ENCODE measurements at regions not wholly inside any gene's neighbourhood (a gene's known extent, or its start where the extent isn't known, plus 50 kb on each side); places are given as distances from the start of the nearest gene placed in this dataset.
"Not testable (repeated sequence)": the region's sequence is repeated elsewhere in the genome, so short reads cannot be mapped to it uniquely, and the experiment has no call there.

DNA sequence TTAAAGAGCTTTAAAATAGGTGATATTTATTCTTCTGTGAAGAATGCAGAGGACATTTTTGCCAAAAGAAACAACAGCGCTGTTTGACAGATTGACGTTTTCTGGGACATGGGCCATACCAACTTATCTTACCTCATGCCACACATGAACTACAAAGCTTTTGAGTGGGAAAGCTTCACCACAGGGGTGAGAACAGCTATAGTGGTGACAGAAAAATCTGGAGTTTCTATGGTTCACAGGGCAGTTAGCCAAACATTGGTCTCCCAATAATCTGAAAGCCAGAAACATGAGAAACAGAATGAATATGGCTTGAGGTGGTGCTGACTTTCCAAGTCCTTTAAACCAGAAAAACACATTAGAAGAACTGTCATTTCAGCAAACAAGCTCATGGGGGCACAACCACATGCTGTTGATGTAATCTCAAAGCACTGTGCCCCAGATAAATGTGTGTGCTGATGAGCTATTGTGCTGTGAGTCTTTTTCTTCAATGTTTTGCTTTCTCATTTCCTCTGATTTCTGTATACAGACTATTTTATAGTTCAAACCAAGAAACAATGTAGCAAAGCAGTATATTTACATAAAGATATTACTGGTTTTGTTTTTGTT, 905.4 kb downstream of the SLC16A7 start:
- DNase-seq (ENCODE audit: low spot score): no peak

DNA sequence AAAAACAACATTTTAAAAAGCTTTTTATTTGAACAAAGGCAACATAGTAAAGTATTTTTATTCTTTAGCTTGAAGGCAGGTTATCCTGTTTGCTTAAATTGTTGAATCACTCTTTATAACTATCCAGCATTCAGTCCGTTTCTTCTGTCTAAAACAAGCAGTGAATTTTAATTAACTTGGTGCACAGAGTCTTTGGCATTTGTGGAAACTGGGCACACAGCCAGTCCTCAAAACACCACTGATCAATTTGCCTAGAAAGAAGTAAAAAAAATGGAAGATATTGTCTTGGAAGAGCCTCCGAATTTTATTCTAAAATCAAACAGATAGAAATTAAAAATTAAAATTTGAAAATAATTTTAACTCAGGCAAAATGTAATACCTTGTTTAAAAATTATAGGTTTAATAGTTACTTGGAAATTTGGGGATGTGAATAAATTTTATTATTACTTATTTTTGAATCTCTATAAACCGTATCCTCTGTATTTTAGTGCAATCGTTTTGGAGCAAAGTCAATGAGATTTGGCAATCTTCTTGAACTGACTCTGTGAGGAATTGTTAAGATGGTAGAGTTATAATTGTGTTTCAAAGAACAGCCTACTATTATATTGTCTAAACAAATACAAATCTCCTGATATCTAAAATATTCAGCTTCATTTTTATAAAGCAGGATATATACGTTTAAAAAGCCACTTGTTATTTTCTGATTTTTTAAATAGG, 927.0 kb downstream of the SLC16A7 start:
- DNase-seq (ENCODE audit: low spot score): no peak

DNA sequence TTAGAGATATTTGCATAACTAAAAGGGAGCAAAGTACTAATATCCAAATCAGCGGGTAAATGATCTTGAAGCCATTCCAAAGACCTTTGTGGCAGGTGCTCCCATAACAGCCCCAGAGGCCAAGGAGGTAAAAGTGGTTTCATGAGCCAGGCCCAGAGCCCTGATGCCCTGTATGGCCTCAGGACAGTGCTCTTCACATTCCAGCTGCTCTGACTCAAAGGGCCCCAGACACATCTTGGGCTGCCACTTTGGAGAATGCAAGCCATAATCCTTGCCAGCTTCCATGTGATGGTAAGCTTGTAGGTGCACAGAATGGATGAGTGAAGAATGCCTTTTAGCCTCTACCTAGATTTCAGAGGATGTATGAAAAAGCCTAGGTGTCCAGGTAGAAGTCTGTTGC, 933.4 kb downstream of the SLC16A7 start:
- DNase-seq (ENCODE audit: low spot score): no peak

DNA sequence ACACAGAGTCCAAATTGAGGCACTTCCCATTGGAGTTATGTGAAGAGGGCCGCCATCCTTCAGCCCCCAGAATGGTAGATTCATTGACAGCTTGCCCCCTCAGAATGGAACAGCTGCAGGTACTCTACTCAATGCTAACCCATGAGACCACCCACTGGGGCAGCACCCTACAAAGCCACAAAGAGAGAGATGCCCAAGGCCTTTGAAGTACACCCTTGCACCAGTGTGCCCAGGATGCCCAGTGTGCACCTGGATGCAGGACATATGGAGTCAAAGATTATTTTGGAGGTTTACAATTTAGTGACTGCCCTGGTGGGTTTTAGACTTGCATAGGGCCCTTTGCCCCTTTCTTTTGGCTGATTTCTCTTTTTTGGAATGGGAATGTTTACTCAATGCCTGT, 933.9 kb downstream of the SLC16A7 start:
- DNase-seq (ENCODE audit: low spot score): no peak

DNA sequence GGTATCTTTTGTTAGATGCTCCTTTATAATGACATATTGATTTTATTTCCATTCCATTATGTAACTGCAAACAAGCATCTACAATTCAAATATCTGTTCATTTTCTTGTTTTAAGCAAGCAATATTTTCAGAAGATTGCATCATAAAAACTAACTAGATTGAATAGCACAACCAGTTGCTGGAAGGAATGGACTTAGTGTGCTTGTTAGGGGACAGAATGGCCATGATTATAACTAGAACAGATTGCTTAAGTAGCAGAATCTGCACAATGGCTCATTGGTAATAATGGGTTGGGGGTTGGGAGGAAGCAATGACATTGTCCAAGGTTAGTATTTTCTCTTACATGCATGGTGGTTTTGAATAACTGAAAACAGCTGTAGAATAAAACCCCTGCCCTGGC, 939.5 kb downstream of the SLC16A7 start:
- no peak for DNase-seq (ENCODE audit: low spot score)

DNA sequence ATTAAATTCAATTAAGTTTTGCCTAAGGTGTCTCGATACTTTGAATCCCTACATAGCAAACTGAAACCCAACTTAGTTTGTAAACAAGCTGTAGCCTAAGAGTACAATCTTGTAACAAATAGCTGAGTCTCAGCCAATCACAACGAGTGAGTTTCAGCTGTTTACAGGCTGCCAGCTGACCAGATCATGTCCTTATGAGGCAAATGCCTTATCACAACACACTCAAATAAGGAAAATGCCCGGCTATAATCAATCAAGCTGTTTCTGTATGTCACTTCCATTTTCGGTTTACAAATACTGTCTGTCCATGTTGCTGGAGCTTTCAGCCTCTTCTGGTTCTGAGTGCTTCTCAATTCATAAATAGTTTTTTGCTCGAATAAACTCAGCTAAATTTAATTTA, 943.8 kb downstream of the SLC16A7 start:
- DNase-seq (ENCODE audit: low spot score): no peak

DNA sequence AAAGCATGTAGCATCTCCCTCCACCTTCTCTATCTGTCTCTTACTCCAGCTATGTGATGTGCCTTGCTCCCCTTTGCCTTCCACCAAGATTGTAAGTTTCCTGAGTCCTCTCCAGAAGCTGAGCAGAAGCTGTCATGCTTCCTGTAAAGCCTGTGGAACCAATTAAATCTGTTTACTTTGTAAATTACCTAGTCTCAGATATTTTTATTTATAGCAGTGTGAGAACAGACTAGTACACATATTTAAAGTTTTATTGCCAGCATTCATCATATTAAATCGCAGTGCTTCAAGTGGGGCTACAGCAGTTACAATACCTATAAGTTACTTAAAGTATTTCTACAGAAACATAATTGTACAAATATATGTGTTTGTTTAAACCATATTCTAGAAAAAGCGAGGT, 973.1 kb downstream of the SLC16A7 start:
- DNase-seq (ENCODE audit: low spot score): no peak

DNA sequence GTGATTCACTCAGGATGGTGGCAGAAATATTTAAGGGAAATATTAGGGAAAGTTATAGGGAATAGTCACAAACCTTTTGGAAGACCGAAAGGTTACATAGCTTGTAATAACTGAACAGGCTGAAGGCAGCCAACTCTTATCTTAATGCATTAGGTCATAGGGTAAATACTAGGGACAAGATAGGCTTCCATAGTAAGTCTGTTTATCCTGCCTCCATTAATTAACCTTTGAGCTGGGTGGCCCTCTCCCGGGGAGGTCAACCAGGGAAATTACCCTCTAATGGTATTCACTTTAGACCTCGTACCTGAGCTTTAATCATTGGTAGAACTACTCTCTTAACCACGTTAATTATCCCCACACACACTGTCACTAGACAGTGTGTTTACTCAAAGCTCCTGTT, 981.8 kb downstream of the SLC16A7 start:
- no peak for DNase-seq (ENCODE audit: low spot score)

DNA sequence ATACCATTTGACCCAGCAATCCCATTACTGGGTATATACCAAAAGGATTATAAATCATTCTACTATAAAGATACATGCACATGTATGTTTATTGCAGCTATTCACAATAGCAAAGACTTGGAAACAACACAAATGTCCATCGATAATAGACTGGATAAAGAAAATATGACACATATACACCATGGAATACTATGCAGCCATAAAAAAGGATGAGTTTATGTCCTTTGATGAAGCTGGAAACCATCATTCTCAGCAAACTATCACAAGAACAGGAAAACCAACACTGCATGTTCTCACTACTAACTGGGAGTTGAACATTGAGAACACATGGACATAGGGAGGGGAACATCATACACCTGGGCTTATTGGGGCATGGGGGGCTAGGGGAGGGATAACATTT, 991.8 kb downstream of the SLC16A7 start:
- not testable (repeated sequence) for DNase-seq (ENCODE audit: low spot score)

DNA sequence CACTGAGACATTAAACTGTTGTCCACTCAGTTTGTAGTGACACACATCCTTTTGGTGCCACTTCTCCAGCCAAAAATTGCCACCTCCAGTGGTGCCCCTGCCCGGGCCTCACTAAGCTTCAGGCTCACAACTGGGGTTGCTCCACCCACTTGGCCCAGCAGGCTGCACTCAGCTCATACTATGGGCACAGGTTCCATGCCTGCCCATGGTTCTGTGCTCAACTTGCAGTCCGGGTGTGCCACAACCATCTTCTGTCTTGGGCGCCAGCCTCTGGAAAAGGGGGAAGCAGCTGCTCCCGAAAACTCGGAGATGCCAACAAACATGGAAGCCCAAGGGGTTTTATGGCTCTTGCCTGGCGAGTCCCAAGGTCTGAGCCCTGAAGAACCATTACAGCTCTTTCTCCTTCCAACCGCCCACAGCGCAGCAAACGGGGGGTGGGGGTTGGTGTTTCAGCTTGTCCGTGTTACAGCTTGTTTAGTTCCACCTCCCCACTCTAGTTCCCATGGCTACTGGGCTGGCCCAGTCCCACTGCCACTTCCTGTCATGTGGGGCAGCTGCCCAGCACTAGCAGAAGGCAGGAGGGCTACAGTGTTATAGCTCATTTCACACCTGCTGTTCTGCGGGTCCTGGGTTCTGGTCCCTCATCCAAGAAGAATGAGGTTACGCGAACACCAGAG, 998.3 kb downstream of the SLC16A7 start:
- DNase-seq (ENCODE audit: low spot score): no peak

DNA sequence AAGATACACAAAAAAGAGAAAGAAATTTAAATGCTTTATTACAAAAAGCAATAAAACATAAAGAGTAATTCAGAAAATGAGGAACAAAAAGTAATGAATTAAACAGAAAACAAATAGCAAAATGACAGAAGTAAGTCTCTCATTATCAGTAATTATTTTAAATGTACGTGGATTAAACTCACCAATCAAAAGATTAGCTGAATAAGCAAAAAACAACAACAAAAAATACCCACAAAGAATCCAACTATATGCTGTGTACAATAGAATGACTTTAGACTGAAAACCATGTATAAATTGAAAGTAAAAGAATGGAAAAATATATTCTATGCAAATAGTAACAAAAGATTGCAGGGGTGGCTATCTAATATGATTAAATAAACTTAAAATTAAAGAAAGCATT, 1006.8 kb downstream of the SLC16A7 start:
- no peak for DNase-seq (ENCODE audit: low spot score)

DNA sequence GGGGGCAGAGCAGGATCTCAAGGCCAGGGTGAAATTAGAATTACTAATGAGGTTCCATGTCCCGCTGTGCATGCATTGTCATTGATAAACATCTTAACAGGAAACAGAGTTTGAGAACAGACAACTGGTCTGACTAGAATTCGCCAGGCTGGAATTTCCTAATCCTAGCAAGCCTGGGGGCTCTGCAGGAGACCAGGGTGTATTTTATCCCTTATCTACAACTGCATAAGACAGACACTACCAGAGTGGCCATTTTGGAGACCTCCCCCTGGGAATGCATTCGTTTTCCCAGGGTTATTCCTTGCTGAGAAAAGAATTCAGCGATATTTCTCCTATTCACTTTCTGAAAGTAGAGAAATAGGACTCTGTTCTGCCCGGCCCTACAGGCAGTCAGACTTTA, 1007.6 kb downstream of the SLC16A7 start:
- not testable (repeated sequence) for DNase-seq (ENCODE audit: low spot score)

DNA sequence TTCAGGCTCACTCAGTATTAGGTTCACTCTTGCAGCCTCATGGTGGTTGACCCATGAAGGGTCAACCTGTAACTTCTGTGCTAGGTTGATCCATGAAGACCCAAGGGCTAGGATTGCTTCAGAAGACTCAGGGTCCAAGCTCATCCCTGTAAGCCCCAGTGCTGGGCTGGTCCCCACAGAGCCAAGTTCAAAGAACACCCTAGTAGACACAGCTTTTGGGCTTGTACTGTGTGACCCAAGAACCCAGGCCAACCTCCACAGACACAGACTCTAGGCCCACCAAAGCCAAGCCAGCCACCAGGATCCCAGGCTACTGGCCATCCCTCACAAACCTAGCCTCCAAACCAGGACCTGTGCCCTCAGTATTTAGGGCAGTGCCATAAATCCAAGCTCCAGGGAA, 1020.6 kb downstream of the SLC16A7 start:
- no peak for DNase-seq (ENCODE audit: low spot score)

DNA sequence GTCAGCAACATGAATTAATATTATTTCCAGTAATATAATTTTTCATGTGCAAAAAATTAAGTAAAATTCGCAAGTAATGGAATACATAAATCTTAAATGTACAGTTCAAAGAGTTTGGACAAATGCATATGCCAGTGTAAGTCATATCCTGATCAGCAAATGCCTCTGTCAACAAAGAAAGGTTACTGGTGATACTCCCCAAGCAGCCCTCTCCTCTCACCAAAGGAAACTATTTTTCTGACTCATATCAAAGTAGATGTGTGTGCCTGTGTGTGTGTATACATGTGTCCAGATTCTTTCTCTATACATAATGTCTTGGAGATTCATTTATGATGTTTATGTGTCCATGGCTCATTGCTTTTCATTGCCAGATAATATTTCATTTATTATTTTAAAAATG, 1035.0 kb downstream of the SLC16A7 start:
- no peak for DNase-seq (ENCODE audit: low spot score)

DNA sequence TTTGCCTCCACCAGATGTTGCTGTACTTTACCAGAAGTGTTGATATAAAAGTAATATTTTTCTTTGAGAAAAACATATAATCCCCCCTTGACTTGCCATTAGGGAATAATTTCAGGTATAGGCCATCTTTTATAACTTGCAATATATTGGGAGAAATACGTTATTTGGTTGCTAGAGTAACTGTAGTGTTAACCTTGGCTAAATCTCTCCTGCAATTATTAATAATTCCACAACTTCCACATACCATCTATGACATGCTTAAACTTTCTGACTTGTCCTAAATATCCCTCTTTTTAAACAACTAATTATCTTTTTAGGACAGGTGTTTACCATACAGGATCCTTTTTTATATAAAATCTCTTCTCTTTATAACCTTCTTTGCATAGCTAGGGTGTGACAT, 1048.2 kb downstream of the SLC16A7 start:
- no peak for DNase-seq (ENCODE audit: low spot score)

DNA sequence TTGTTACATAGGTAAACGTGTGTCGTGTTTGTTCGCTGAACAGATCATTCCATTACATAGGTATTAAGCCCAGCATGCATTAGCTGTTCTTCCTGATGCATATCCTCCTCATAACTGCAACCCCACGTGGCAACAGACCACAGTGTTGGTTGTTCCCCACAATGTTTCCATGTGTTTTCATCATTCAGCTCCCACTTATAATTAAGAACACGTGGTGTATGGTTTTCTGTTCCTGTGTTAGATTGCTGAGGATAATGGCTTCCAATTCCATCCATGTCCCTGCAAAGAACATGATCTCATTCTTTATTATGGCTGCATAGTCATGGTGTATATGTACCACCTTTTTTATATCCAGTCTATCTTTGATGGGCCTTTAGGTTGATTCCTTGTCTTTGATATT, 1071.1 kb downstream of the SLC16A7 start:
- no peak for DNase-seq (ENCODE audit: low spot score)

DNA sequence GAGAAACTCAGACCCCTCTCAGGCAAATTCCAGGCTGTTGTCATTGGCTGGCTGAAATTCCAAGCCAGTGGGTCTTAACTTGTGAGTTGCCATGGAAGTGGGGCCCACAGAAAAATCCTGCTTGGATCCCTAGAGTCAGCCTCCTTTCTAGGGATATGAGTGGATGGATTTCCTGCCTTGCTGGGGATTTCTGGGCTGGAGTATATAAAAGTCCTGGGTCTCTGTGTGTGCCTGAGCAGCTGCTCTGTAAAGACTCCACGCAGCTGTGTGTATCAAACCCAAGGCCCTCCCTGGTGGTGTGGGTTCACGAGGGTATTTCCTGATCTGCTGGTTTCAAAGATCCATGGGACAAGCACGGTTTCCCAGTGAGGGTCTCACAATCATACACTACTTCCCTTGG, 1077.1 kb downstream of the SLC16A7 start:
- no peak for DNase-seq (ENCODE audit: low spot score)

DNA sequence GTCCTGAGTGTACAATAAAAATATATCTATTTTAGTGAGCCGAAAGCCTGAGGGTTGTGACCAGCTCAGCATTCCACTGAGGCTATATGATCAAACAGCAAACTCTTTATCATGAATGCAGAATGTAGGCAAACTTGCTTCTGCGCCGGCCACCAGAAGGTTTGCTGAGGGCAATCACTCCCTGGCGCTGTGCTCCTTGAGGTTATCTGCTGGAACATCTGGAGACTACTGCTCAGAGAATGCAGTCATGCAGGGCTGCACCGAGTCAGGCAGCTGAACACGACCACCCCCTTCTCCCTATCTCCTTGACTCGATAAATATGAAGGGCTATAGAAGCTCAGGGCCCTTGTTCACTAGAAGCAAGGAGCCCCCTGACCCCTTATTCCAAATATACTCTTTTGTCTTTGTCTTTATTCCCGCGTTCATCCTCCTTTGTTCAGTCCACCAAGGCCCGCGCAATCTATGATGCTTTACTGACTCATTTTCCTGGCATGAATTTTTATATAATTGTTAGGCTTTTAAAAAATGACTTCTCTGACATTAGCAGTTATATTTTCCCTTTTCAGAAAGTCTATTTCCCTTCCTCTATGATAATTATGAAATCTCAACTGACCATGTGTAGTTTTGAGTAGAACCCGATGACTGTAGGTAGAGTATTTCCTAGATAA, 1089.3 kb downstream of the SLC16A7 start:
- no peak for DNase-seq (ENCODE audit: low spot score)

DNA sequence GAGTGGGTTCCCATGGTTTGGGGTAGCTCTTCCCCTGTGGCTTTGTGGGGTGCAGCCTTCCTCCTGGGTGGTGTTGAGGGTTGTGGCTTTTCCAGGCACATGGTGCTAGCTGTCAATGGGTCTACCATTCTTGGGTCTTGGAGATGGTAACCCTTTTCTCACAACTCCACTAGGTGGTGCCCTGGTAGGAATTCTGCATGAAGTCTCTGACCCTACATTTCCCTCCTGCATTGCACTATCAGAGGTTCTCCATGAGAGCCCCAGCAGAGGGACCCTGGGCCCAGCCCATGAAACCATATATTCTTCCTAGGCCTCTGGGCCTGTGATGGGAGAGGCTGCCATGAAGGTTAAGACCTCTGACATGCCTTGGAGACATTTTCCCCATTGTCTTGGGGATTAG, 1093.3 kb downstream of the SLC16A7 start:
- DNase-seq (ENCODE audit: low spot score): no peak

DNA sequence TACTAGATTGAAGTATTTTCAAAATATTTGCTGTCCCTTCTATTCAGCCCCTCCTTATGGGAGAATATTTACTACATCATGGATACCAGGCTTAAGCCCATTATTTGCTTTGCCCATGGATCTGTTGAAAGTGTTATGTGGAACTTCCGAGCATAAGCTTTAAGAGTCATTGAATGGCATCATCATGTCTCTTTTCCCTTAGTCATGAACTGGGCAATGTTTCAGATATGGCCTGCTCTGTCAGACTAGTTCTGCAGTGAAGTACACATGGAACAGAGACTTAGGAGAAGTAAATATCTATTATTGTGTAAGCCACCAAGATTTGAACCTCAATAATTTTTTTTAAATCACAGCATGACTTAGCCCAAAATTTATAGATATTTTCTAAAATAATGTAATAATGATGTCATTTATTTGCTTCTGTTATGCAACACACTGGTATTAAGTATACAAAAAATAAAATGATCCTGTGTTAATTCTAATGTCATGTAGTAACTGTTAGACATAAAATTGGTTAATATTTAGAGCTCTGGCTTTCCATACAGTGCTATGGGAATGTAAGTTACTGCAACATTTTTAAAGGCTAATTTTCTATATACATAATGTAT, 1097.3 kb downstream of the SLC16A7 start:
- DNase-seq (ENCODE audit: low spot score): no peak

DNA sequence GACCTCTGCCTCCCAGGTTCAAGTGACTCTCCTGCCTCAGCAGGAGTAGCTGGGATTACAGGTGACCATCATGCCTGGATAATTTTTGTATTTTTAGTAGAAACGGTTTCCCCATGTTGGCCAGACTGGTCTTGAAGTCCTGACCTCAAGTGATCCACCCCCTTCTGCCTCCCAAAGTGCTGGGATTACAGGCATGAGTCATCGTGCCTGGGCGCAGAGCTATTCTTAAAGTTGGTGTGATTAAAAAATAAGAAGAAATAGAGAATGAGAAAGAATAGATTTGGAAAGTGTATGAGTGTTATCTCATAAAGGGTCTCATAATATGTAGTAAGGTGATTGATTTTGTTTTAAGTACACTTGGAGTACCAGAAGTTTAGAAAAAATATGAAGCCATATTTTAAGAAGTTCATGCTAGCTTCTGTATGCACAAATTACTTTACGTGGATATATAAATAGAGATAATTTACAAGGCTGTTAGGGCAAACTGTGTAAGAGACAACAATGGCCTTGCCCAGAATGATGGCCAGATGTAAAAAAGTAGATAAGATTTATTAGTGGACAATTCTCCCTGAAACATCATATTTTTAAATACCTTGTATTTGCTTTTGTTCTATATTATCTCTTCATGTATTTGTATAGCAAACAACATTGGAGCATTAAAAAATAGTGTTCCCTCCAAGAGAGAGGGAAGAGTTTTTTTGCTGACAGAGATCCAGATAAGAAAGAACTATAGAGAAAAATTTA, 1108.5 kb downstream of the SLC16A7 start:
- DNase-seq (ENCODE audit: low spot score): no peak

DNA sequence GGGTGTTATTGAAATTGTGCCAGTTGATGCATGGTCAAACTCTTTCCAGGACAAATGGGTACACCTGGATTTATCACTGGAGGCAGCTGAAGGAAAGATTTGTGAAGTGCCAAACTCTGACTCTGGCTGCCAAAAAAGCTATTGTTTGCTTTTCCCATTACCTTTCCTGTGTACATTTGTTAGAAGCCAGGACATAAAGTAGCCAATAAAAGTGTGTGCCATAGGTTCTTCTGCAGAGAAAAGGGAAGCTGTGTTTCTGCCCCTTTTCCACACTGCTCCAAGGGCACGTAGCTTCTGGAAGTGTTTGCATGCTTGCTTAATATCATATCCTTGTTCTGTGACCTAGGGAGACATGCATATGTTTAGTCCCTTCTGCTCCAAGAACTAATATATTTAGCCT, 1114.4 kb downstream of the SLC16A7 start:
- no peak for DNase-seq (ENCODE audit: low spot score)
